ENCODE measurements at regions not wholly inside any gene's neighbourhood (a gene's known extent, or its start where the extent isn't known, plus 50 kb on each side); places are given as distances from the start of the nearest gene placed in this dataset.

DNA sequence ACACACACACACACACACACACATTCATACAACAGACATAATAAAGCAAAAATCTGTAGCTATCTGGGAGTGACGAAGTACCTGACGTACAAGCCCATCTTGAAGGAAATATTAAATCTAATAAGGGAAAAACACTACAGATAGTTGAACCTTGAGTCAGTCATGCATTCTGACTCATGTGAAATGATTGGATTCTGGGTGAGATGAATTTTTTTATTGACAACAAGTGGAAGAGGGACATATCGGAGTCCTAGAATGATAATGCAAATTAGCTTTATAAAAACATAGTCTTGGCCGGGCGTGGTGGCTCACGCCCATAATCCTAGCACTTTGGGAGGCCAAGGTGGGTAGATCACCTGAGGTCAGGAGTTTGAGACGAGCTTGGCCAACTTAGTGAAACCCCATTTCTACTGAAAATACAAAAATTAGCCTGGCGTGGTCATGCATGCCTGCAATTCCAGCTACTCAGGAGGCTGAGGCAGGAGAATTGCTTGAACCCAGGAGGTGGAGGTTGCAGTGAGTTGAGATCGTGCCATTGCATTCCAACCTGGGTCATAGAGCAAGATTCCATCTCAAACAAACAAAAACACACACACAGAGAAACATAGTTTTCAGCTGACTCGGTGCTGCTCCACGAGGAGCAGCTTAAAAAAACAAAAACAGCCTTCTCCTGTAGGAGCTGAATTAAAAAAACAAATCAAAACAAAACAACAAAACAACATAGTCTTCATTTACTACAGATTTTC, 154.4 kb upstream of the MKLN1 start:
- TF ChIP-seq CTCF (IDR thresholded peaks at IDR 0.05) (no peak), POLR2A (IDR thresholded peaks at IDR 0.05) (no peak)
